Activated T-cell treated with anti-CD3 and anti-CD28 coated beads, Interleukin-2, amount 50 U/mL, for 4 hours (primary cell): ENCODE measurements at regions not wholly inside any gene's neighbourhood (a gene's known extent, or its start where the extent isn't known, plus 50 kb on each side); places are given as distances from the start of the nearest gene placed in this dataset.

ENCODE experiments used
- ATAC-seq, 2 donors: fragments of 200-7000 bp; cut with Tn5 transposase; one replicate each; pipeline ENCODE4 v1.10.0; 2021
- DNase-seq: peaks from one replicate; pipeline ENCODE4 v3.0.0-alpha.2; 2020
- H3K27me3 Mint-ChIP-seq: one replicate; pipeline ENCODE4 v1.8.0; 2021; ENCODE audit warnings: low read depth, mixed read lengths
- H3K36me3 Mint-ChIP-seq: one replicate; pipeline ENCODE4 v1.8.0; 2022; ENCODE audit warnings: mixed read lengths; ENCODE audit not compliant: insufficient read depth
- H3K4me1 Mint-ChIP-seq: one replicate; pipeline ENCODE4 v1.8.0; 2021; ENCODE audit warnings: low read depth, mixed read lengths
- H3K4me3 Mint-ChIP-seq: one replicate; pipeline ENCODE4 v1.8.0; 2021; ENCODE audit warnings: mild to moderate bottlenecking, moderate library complexity, mixed read lengths
- H3K9me3 Mint-ChIP-seq: one replicate; pipeline ENCODE4 v1.8.0; 2021; ENCODE audit warnings: mixed read lengths

- no peak overlapping the region for H3K4me3 Mint-ChIP-seq
- H3K27me3 Mint-ChIP-seq: peaks cover 11% of the 10 kb centered on the region
- no peak for ATAC-seq
- no peaks in the 10 kb centered on the region for H3K36me3 Mint-ChIP-seq
- H3K4me1 Mint-ChIP-seq: no peaks in the 10 kb centered on the region
- DNase-seq: no peak
- peaks cover 11% of the 10 kb centered on the region for H3K9me3 Mint-ChIP-seq
Observed at GRCh38 chr5:103369125-103370120, 110.9 kb downstream of the MACIR start.

GRCh38 chr5:103367702-103368101, 109.1 kb downstream of the MACIR start:
- H3K27me3 Mint-ChIP-seq: peaks cover 11% of the 10 kb centered on the region
- no peak for ATAC-seq
- H3K36me3 Mint-ChIP-seq: no peaks in the 10 kb centered on the region
- H3K4me1 Mint-ChIP-seq: no peaks in the 10 kb centered on the region
- DNase-seq: no peak
- no peak overlapping the region for H3K4me3 Mint-ChIP-seq
- H3K9me3 Mint-ChIP-seq: peaks cover 11% of the 10 kb centered on the region

- ATAC-seq (no peak), DNase-seq (no peak)
- Mint-ChIP-seq H3K4me1 (no peaks in the 10 kb centered on the region), H3K36me3 (no peaks in the 10 kb centered on the region), H3K9me3 (peaks cover 11% of the 10 kb centered on the region), H3K27me3 (peaks cover 6% of the 10 kb centered on the region), H3K4me3 (no peak overlapping the region)
Observed at GRCh38 chr5:103366918-103367549, 108.5 kb downstream of the MACIR start.

- ATAC-seq: no peak
- no peaks in the 10 kb centered on the region for H3K4me1 Mint-ChIP-seq
- no peak for DNase-seq
- no peaks in the 10 kb centered on the region for H3K27me3 Mint-ChIP-seq
- no peak overlapping the region for H3K4me3 Mint-ChIP-seq
- no peaks in the 10 kb centered on the region for H3K36me3 Mint-ChIP-seq
- peaks cover 7% of the 10 kb centered on the region for H3K9me3 Mint-ChIP-seq
Observed at GRCh38 chr5:103364074-103364473, 105.5 kb downstream of the MACIR start.

GRCh38 chr5:103362211-103362610, 103.6 kb downstream of the MACIR start:
- H3K4me1 Mint-ChIP-seq: no peaks in the 10 kb centered on the region
- H3K4me3 Mint-ChIP-seq: no peak overlapping the region
- no peaks in the 10 kb centered on the region for H3K9me3 Mint-ChIP-seq
- DNase-seq (no peak), ATAC-seq (no peak)
- no peaks in the 10 kb centered on the region for H3K27me3 Mint-ChIP-seq
- no peaks in the 10 kb centered on the region for H3K36me3 Mint-ChIP-seq

GRCh38 chr5:103360475-103360874, 101.9 kb downstream of the MACIR start:
- Mint-ChIP-seq H3K4me3 (no peak overlapping the region), H3K27me3 (no peaks in the 10 kb centered on the region), H3K36me3 (no peaks in the 10 kb centered on the region), H3K9me3 (no peaks in the 10 kb centered on the region), H3K4me1 (peaks cover 6% of the 10 kb centered on the region)
- DNase-seq: no peak
- no peak for ATAC-seq

- no peak for DNase-seq
- Mint-ChIP-seq H3K4me1 (peaks cover 6% of the 10 kb centered on the region), H3K4me3 (no peak overlapping the region)
Observed at GRCh38 chr5:103358305-103358995, 99.9 kb downstream of the MACIR start.

GRCh38 chr5:103357636-103358035, 99.1 kb downstream of the MACIR start:
- H3K4me3 Mint-ChIP-seq: no peak overlapping the region
- H3K4me1 Mint-ChIP-seq: peaks cover 6% of the 10 kb centered on the region
- no peak for ATAC-seq
- DNase-seq: no peak
- no peaks in the 10 kb centered on the region for H3K27me3 Mint-ChIP-seq
- no peaks in the 10 kb centered on the region for H3K36me3 Mint-ChIP-seq
- H3K9me3 Mint-ChIP-seq: no peaks in the 10 kb centered on the region

More at GRCh38 chr5:103358305-103358995, 99.9 kb downstream of the MACIR start:
- no peak for ATAC-seq
- H3K9me3 Mint-ChIP-seq: no peaks in the 10 kb centered on the region
- no peaks in the 10 kb centered on the region for H3K27me3 Mint-ChIP-seq
- H3K36me3 Mint-ChIP-seq: no peaks in the 10 kb centered on the region

GRCh38 chr5:103356350-103357091, 98.0 kb downstream of the MACIR start:
- DNase-seq (no peak), ATAC-seq (peak; percentile 40 to 66)
- peaks cover 2% of the 10 kb centered on the region for H3K27me3 Mint-ChIP-seq
- peaks cover 6% of the 10 kb centered on the region for H3K4me1 Mint-ChIP-seq
- H3K9me3 Mint-ChIP-seq: no peaks in the 10 kb centered on the region
- no peaks in the 10 kb centered on the region for H3K36me3 Mint-ChIP-seq
- no peak overlapping the region for H3K4me3 Mint-ChIP-seq

GRCh38 chr5:103355579-103355978, 97.0 kb downstream of the MACIR start:
- Mint-ChIP-seq H3K4me1 (peaks cover 6% of the 10 kb centered on the region), H3K4me3 (no peak overlapping the region), H3K27me3 (peaks cover 4% of the 10 kb centered on the region), H3K36me3 (no peaks in the 10 kb centered on the region), H3K9me3 (no peaks in the 10 kb centered on the region)
- ATAC-seq (no peak), DNase-seq (no peak)

- peaks cover 6% of the 10 kb centered on the region for H3K4me1 Mint-ChIP-seq
- DNase-seq: no peak
Observed at GRCh38 chr5:103354446-103354845, 95.9 kb downstream of the MACIR start.

GRCh38 chr5:103353581-103353980, 95.0 kb downstream of the MACIR start:
- no peak overlapping the region for H3K4me3 Mint-ChIP-seq
- no peaks in the 10 kb centered on the region for H3K36me3 Mint-ChIP-seq
- ATAC-seq (no peak), DNase-seq (no peak)
- H3K4me1 Mint-ChIP-seq: peaks cover 6% of the 10 kb centered on the region
- H3K9me3 Mint-ChIP-seq: no peaks in the 10 kb centered on the region
- H3K27me3 Mint-ChIP-seq: peaks cover 14% of the 10 kb centered on the region

More at GRCh38 chr5:103354446-103354845, 95.9 kb downstream of the MACIR start:
- Mint-ChIP-seq H3K9me3 (no peaks in the 10 kb centered on the region), H3K36me3 (no peaks in the 10 kb centered on the region), H3K4me3 (no peak overlapping the region), H3K27me3 (peaks cover 12% of the 10 kb centered on the region)
- no peak for ATAC-seq

- ATAC-seq: no peak
Observed at GRCh38 chr5:103347716-103348423, 89.3 kb downstream of the MACIR start.

More at GRCh38 chr5:103347716-103348423, 89.3 kb downstream of the MACIR start:
- Mint-ChIP-seq H3K36me3 (no peaks in the 10 kb centered on the region), H3K9me3 (peaks cover 2% of the 10 kb centered on the region), H3K27me3 (peaks cover 14% of the 10 kb centered on the region), H3K4me3 (no peak overlapping the region), H3K4me1 (no peaks in the 10 kb centered on the region)
- DNase-seq: no peak
